SU-DHL-6 (cell line): ENCODE measurements at regions not wholly inside any gene's neighbourhood (a gene's known extent, or its start where the extent isn't known, plus 50 kb on each side); places are given as distances from the start of the nearest gene placed in this dataset.

Experiments
- H2AFZ ChIP-seq: fragments of 200-600 bp; sonication (generic); 2 replicates; pipeline ENCODE4 v1.6.1; 2014; ENCODE audit warnings: low read depth, mild to moderate bottlenecking, moderate library complexity, mixed read lengths, antibody characterized with exemption, low read length; ENCODE audit not compliant: severe bottlenecking
- H3F3A ChIP-seq: fragments of 200-600 bp; shearing (Covaris generic); 2 replicates; pipeline ENCODE4 v1.6.0; 2016; ENCODE audit warnings: antibody characterized with exemption, mild to moderate bottlenecking; ENCODE audit not compliant: insufficient read depth
- H3K27ac ChIP-seq: fragments of 200-600 bp; sonication (generic); 2 replicates; pipeline ENCODE4 v1.5.1; 2016; ENCODE audit warnings: low read depth, mild to moderate bottlenecking, low read length, moderate library complexity, mixed read lengths
- H3K27me3 ChIP-seq: fragments of 200-600 bp; sonication (generic), shearing (Covaris generic); 2 replicates; pipeline ENCODE4 v1.6.0; 2014; ENCODE audit warnings: mild to moderate bottlenecking, low read length
- H3K36me3 ChIP-seq: fragments of 200-600 bp; sonication (generic); 2 replicates; pipeline ENCODE4 v1.6.1; 2014; ENCODE audit warnings: mild to moderate bottlenecking, low read length, mixed read lengths
- H3K4me2 ChIP-seq: fragments of 300-600, 200-600 bp; shearing (Covaris generic), sonication (generic); 2 replicates; pipeline ENCODE4 v1.6.0; 2014; ENCODE audit warnings: low read length, low read depth, mild to moderate bottlenecking; ENCODE audit not compliant: poor library complexity, severe bottlenecking
- H3K4me3 ChIP-seq: fragments of 200-600 bp; sonication (generic); 2 replicates; pipeline ENCODE4 v1.5.1; 2014; ENCODE audit warnings: antibody characterized with exemption, low read length, mild to moderate bottlenecking, mixed read lengths; ENCODE audit not compliant: insufficient read depth, poor library complexity, severe bottlenecking
- H3K79me2 ChIP-seq: fragments of 200-600 bp; sonication (generic); 2 replicates; pipeline ENCODE4 v1.6.1; 2014; ENCODE audit warnings: mild to moderate bottlenecking, low read length, moderate library complexity; ENCODE audit not compliant: insufficient read depth
- H3K9ac ChIP-seq: fragments of 200-600 bp; sonication (generic); 2 replicates; pipeline ENCODE4 v1.7.0; 2014; ENCODE audit warnings: mild to moderate bottlenecking, low read length
- H3K9me2 ChIP-seq: fragments of 200-600 bp; sonication (generic); replicated peaks from 2 replicates; pipeline ENCODE4 v1.6.1; 2014; ENCODE audit warnings: low read length; ENCODE audit not compliant: insufficient read depth
- H3K9me3 ChIP-seq: fragments of 200-600 bp; sonication (generic); 2 replicates; pipeline ENCODE4 v1.6.1; 2014; ENCODE audit warnings: low read length, mixed read lengths; ENCODE audit not compliant: insufficient read depth
- H4K20me1 ChIP-seq: fragments of 200-600 bp; sonication (generic); 2 replicates; pipeline ENCODE4 v1.6.1; 2014; ENCODE audit warnings: low read depth, mild to moderate bottlenecking, antibody characterized with exemption, low read length, moderate library complexity, mixed read lengths
- EZH2phosphoT487 ChIP-seq: fragments of 200-600 bp; sonication (generic), shearing (Covaris generic); conservative IDR thresholded peaks from 2 replicates; pipeline ENCODE4 v1.6.1; 2018; ENCODE audit warnings: mild to moderate bottlenecking, antibody characterized with exemption, low read length, moderate library complexity, mixed read lengths
- TF ChIP-seq, protein P1 (sequence below): fragments of 200-600 bp; sonication (generic); IDR thresholded peaks from one replicate; pipeline ENCODE4 v1.5.1; 2017; ENCODE audit warnings: antibody characterized with exemption, mild to moderate bottlenecking, low read length, moderate library complexity; ENCODE audit not compliant: insufficient read depth, poor library complexity, severe bottlenecking

DNA sequence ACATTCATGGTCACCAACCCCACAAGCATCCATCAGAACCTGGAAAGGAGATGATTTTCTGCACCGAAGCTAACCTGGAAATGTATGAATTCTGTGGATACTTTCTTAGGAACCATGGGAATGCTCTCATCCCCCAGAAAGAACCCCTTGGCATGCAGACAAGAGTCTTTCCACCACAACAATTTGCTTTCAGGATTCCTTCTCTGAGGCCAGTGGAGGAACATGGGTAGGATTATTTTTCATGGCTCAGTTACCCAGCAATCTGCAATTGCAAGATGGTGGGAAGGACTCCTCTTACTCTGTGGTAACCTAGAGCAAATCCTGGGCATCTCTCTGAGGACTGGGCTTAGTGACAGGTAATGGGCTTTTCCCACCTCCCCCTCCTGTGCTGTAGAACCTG, 131.9 kb upstream of the MSX1 start:
- H3F3A ChIP-seq: no peaks in the 10 kb centered on the region
- no peaks in the 10 kb centered on the region for H3K27me3 ChIP-seq
- H3K9me2 ChIP-seq: no peaks in the 10 kb centered on the region
- no peak overlapping the region for H2AFZ ChIP-seq
- no peak overlapping the region for H3K9ac ChIP-seq
- no peak overlapping the region for H3K4me3 ChIP-seq
- no peaks in the 10 kb centered on the region for H3K36me3 ChIP-seq
- no peaks in the 10 kb centered on the region for H4K20me1 ChIP-seq
- no peak for TF ChIP-seq EZH2phosphoT487
- TF ChIP-seq, protein P1, sequence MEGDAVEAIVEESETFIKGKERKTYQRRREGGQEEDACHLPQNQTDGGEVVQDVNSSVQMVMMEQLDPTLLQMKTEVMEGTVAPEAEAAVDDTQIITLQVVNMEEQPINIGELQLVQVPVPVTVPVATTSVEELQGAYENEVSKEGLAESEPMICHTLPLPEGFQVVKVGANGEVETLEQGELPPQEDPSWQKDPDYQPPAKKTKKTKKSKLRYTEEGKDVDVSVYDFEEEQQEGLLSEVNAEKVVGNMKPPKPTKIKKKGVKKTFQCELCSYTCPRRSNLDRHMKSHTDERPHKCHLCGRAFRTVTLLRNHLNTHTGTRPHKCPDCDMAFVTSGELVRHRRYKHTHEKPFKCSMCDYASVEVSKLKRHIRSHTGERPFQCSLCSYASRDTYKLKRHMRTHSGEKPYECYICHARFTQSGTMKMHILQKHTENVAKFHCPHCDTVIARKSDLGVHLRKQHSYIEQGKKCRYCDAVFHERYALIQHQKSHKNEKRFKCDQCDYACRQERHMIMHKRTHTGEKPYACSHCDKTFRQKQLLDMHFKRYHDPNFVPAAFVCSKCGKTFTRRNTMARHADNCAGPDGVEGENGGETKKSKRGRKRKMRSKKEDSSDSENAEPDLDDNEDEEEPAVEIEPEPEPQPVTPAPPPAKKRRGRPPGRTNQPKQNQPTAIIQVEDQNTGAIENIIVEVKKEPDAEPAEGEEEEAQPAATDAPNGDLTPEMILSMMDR: no peak
- no peaks in the 10 kb centered on the region for H3K79me2 ChIP-seq
- H3K4me2 ChIP-seq: no peak overlapping the region
- peaks cover 28% of the 10 kb centered on the region; the same call in 1 of the 2 replicates for H3K9me3 ChIP-seq
- H3K27ac ChIP-seq: no peak overlapping the region

GRCh38 chr4:4726051-4726450, 133.4 kb upstream of the MSX1 start:
- Histone ChIP-seq H3K4me2 (no peak overlapping the region), H3F3A (no peaks in the 10 kb centered on the region), H3K36me3 (no peaks in the 10 kb centered on the region), H3K9me3 (peaks cover 31% of the 10 kb centered on the region; the same call in 1 of the 2 replicates), H3K4me3 (no peak overlapping the region), H3K79me2 (no peaks in the 10 kb centered on the region), H3K9me2 (no peaks in the 10 kb centered on the region), H3K9ac (no peak overlapping the region), H3K27ac (no peak overlapping the region), H2AFZ (no peak overlapping the region), H3K27me3 (no peaks in the 10 kb centered on the region), H4K20me1 (no peaks in the 10 kb centered on the region)
- TF ChIP-seq, protein P1: no peak
- TF ChIP-seq EZH2phosphoT487: no peak

GRCh38 chr4:4724321-4724720, 135.1 kb upstream of the MSX1 start:
- no peak for TF ChIP-seq EZH2phosphoT487
- TF ChIP-seq, protein P1: no peak
- Histone ChIP-seq H3K27ac (no peak overlapping the region), H3F3A (no peaks in the 10 kb centered on the region), H3K9ac (no peak overlapping the region), H3K4me2 (no peak overlapping the region), H4K20me1 (no peaks in the 10 kb centered on the region), H3K27me3 (no peaks in the 10 kb centered on the region), H3K79me2 (no peaks in the 10 kb centered on the region), H2AFZ (no peak overlapping the region), H3K9me2 (no peaks in the 10 kb centered on the region), H3K36me3 (no peaks in the 10 kb centered on the region), H3K9me3 (peaks cover 31% of the 10 kb centered on the region; the same call in 1 of the 2 replicates), H3K4me3 (no peak overlapping the region)
